Testis (tissue), 2 donors: ENCODE measurements at regions not wholly inside any gene's neighbourhood (a gene's known extent, or its start where the extent isn't known, plus 50 kb on each side); places are given as distances from the start of the nearest gene placed in this dataset.

ENCODE experiments used
- CTCF ChIP-seq, 3 experiments: fragments of 450-650 bp in 2 of 3; fragments of 200-600 bp in 1 of 3; sonication (generic) in 1 of 3; IDR thresholded peaks; one replicate each; pipeline ENCODE4 v1.5.1; 2016 to 2019; ENCODE audit warnings: antibody characterized with exemption in 3 of 3, mild to moderate bottlenecking in 2 of 3, moderate library complexity in 1 of 3
- POLR2A ChIP-seq: fragments of 450-650 bp; IDR thresholded peaks from one replicate; pipeline ENCODE4 v1.6.1; 2017; ENCODE audit warnings: antibody characterized with exemption, mild to moderate bottlenecking, moderate library complexity

GRCh38 chr10:129343141-129343540 is 123.9 kb upstream of the MGMT start:
- TF ChIP-seq CTCF (IDR thresholded peaks at IDR 0.05) (no peak), POLR2A (no peak)
